H9 (cell line): ENCODE measurements at regions not wholly inside any gene's neighbourhood (a gene's known extent, or its start where the extent isn't known, plus 50 kb on each side); places are given as distances from the start of the nearest gene placed in this dataset.

Experiments used
- DNase-seq: peaks from one replicate; pipeline ENCODE4 v3.0.0-alpha.2; 2017
- H2AFZ ChIP-seq: one replicate; pipeline ENCODE4 v1.6.1; 2013; ENCODE audit warnings: mild to moderate bottlenecking, low read length, control low read depth, moderate library complexity
- H2AK5ac ChIP-seq: 2 replicates; pipeline ENCODE4 v1.6.1; 2013; ENCODE audit warnings: low read length, control low read depth, mixed read lengths; ENCODE audit not compliant: insufficient read length
- H2BK120ac ChIP-seq: one replicate; pipeline ENCODE4 v1.6.1; 2013; ENCODE audit warnings: low read depth, mild to moderate bottlenecking, low read length, control low read depth, inconsistent platforms; ENCODE audit not compliant: poor library complexity, severe bottlenecking
- H2BK12ac ChIP-seq: 2 replicates; pipeline ENCODE4 v1.6.1; 2013; ENCODE audit warnings: low read length, control low read depth, mixed read lengths, low read depth; ENCODE audit not compliant: insufficient read length
- H2BK15ac ChIP-seq: 2 replicates; pipeline ENCODE4 v1.6.1; 2013; ENCODE audit warnings: low read depth, low read length, control low read depth
- H2BK20ac ChIP-seq: one replicate; pipeline ENCODE4 v1.6.1; 2013; ENCODE audit warnings: low read depth, mild to moderate bottlenecking, low read length, control low read depth, inconsistent platforms; ENCODE audit not compliant: poor library complexity, severe bottlenecking
- H2BK5ac ChIP-seq: 2 replicates; pipeline ENCODE4 v1.6.1; 2013; ENCODE audit warnings: low read length, control low read depth, mixed read lengths; ENCODE audit not compliant: insufficient read length
- H3K14ac ChIP-seq: 2 replicates; pipeline ENCODE4 v1.6.1; 2013; ENCODE audit warnings: low read length, control low read depth; ENCODE audit not compliant: insufficient read depth
- H3K18ac ChIP-seq: 2 replicates; pipeline ENCODE4 v1.6.1; 2013; ENCODE audit warnings: low read depth, mild to moderate bottlenecking, mixed read lengths, low read length, control low read depth; ENCODE audit not compliant: insufficient read length
- H3K23ac ChIP-seq: 2 replicates; pipeline ENCODE4 v1.6.1; 2013; ENCODE audit warnings: low read length, control low read depth, mixed read lengths, low read depth; ENCODE audit not compliant: insufficient read length
- H3K23me2 ChIP-seq: 2 replicates; pipeline ENCODE4 v1.6.1; 2013; ENCODE audit warnings: low read depth, mild to moderate bottlenecking, mixed read lengths, low read length, control low read depth; ENCODE audit not compliant: insufficient read length, poor library complexity, severe bottlenecking
- H3K27ac ChIP-seq: 2 replicates; pipeline ENCODE4 v1.5.1; 2013; ENCODE audit warnings: low read length, control low read depth, mixed read lengths, low read depth; ENCODE audit not compliant: insufficient read length
- H3K27me3 ChIP-seq: 2 replicates; pipeline ENCODE4 v1.6.1; 2013; ENCODE audit warnings: low read length, control low read depth, inconsistent platforms; ENCODE audit not compliant: insufficient read depth
- H3K4ac ChIP-seq: 2 replicates; pipeline ENCODE4 v1.6.1; 2013; ENCODE audit warnings: low read depth, mild to moderate bottlenecking, control low read depth, inconsistent platforms, low read length, moderate library complexity
- H3K4me1 ChIP-seq: 2 replicates; pipeline ENCODE4 v1.6.1; 2013; ENCODE audit warnings: low read length, control low read depth, inconsistent platforms; ENCODE audit not compliant: insufficient read depth
- H3K4me2 ChIP-seq: 2 replicates; pipeline ENCODE4 v1.6.1; 2013; ENCODE audit warnings: low read length, control low read depth, mixed read lengths; ENCODE audit not compliant: insufficient read length, insufficient read depth
- H3K56ac ChIP-seq: 2 replicates; pipeline ENCODE4 v1.6.1; 2013; ENCODE audit warnings: low read depth, mild to moderate bottlenecking, mixed read lengths, low read length, control low read depth; ENCODE audit not compliant: insufficient read length
- H3K79me1 ChIP-seq: 2 replicates; pipeline ENCODE4 v1.6.1; 2013; ENCODE audit warnings: low read depth, mild to moderate bottlenecking, moderate library complexity, low read length, control low read depth, inconsistent platforms; ENCODE audit not compliant: insufficient read depth, poor library complexity, severe bottlenecking
- H3K79me2 ChIP-seq: 2 replicates; pipeline ENCODE4 v1.6.1; 2013; ENCODE audit warnings: low read length, control low read depth, inconsistent platforms; ENCODE audit not compliant: insufficient read depth
- H3K9ac ChIP-seq: 2 replicates; pipeline ENCODE4 v1.6.1; 2013; ENCODE audit warnings: low read length, control low read depth, mixed read lengths; ENCODE audit not compliant: insufficient read length; ENCODE audit errors: extremely low read depth
- H3K9me3 ChIP-seq: one replicate; pipeline ENCODE4 v1.6.1; 2013; ENCODE audit warnings: low read depth, low read length, inconsistent platforms; ENCODE audit not compliant: control insufficient read depth
- H3T11ph ChIP-seq: one replicate; pipeline ENCODE4 v1.6.1; 2013; ENCODE audit warnings: mild to moderate bottlenecking, low read length, control low read depth, inconsistent platforms
- H4K20me1 ChIP-seq: one replicate; pipeline ENCODE4 v1.6.1; 2013; ENCODE audit not compliant: control insufficient read depth, insufficient read length, insufficient read depth
- H4K5ac ChIP-seq: 2 replicates; pipeline ENCODE4 v1.6.1; 2013; ENCODE audit warnings: low read depth, mild to moderate bottlenecking, mixed read lengths, low read length, control low read depth; ENCODE audit not compliant: insufficient read length
- H4K8ac ChIP-seq: replicated peaks from 2 replicates; pipeline ENCODE4 v1.6.1; 2013; ENCODE audit warnings: low read length, control low read depth, mixed read lengths, low read depth; ENCODE audit not compliant: insufficient read length
- H4K91ac ChIP-seq: 2 replicates; pipeline ENCODE4 v1.6.1; 2013; ENCODE audit warnings: low read depth, mild to moderate bottlenecking, moderate library complexity, mixed read lengths, low read length, control low read depth; ENCODE audit not compliant: insufficient read length
- H3K27ac Mint-ChIP-seq, 3 experiments: 2 replicates in 2 of 3; 3 replicates in 1 of 3; pipeline ENCODE4 v1.8.0; 2020 to 2021; ENCODE audit warnings: mixed read lengths in 3 of 3, mild to moderate bottlenecking in 1 of 3, moderate library complexity in 1 of 3
- H3K27me3 Mint-ChIP-seq: 2 replicates; pipeline ENCODE4 v1.8.0; 2021; ENCODE audit warnings: low read depth, mild to moderate bottlenecking, moderate library complexity, mixed read lengths
- H3K36me3 Mint-ChIP-seq, 3 experiments: 2 replicates in 2 of 3; 3 replicates in 1 of 3; pipeline ENCODE4 v1.8.0; 2020 to 2021; ENCODE audit warnings: low read depth in 3 of 3, mixed read lengths in 3 of 3; ENCODE audit not compliant: insufficient read depth in 1 of 3
- H3K4me1 Mint-ChIP-seq, 2 experiments: 2 replicates each; pipeline ENCODE4 v1.8.0; 2020; ENCODE audit warnings: mixed read lengths in 2 of 2
- H3K4me3 Mint-ChIP-seq, 2 experiments: 2 replicates in 1 of 2; 3 replicates in 1 of 2; pipeline ENCODE4 v1.8.0; 2020 to 2021; ENCODE audit warnings: mild to moderate bottlenecking in 2 of 2, mixed read lengths in 2 of 2, moderate library complexity in 1 of 2
- H3K9me3 Mint-ChIP-seq, 2 experiments: 2 replicates in 1 of 2; 3 replicates in 1 of 2; pipeline ENCODE4 v1.8.0; 2020; ENCODE audit warnings: mild to moderate bottlenecking in 2 of 2, mixed read lengths in 2 of 2, moderate library complexity in 1 of 2
- CTCF ChIP-seq: fragments of 200-600 bp; sonication (generic); conservative IDR thresholded peaks from 3 replicates; pipeline ENCODE4 v1.8.0; 2021; ENCODE audit warnings: antibody characterized with exemption, mild to moderate bottlenecking
- WGBS: extraction: QIAGEN DNeasy Blood & Tissue Kit; methylation state at CpG from one replicate; pipeline ENCODE4 v1.1.7; 2013; ENCODE audit warnings: missing lambda C conversion rate, low lambda C conversion rate, mixed read lengths; ENCODE audit not compliant: insufficient read length; ENCODE audit errors: extremely low coverage; 5-methylcytosine and 5-hydroxymethylcytosine counted together

DNA sequence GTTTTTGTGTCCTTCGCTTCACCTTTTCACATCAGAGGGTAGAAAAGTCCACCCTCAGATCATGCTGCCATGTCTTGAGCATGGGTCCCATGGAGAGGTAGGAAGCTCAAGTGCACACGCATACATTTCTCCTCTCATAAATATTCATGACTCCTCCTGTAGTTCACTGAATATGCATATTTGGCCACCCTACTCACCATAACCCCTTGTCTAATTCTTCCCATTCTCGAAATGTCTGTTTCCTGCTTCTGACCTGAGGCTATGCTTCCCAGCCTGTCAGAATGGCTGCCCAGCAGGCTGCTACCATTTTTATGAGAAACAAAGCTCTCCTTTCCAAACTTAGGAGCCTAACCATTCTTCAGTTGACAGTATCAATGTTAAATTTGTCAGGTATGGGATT is 86.5 kb downstream of the ADRA2C start:
- Mint-ChIP-seq H3K4me1 (peaks cover 40 to 54% of the 10 kb centered on the region in 2 experiments), H3K27ac (no peak overlapping the region), H3K36me3 (peaks cover 13 to 15% (median 15%) of the 10 kb centered on the region in 3 experiments; a peak in 6 of 7 replicates), H3K27me3 (peaks cover 43% of the 10 kb centered on the region), H3K9me3 (peaks cover 10 to 21% of the 10 kb centered on the region in 2 experiments), H3K4me3 (no peak overlapping the region)
- no peak for TF ChIP-seq CTCF
- no peaks in the 10 kb centered on the region for H3K9me3 ChIP-seq
- H2BK15ac ChIP-seq = no peak overlapping the region
- no peak overlapping the region for H2AFZ ChIP-seq
- no peak overlapping the region for H3K14ac ChIP-seq
- no peak for DNase-seq
- H2BK120ac ChIP-seq = no peak overlapping the region
- H4K8ac ChIP-seq = no peak overlapping the region
- no peak overlapping the region for H2BK5ac ChIP-seq
- peaks cover 13% of the 10 kb centered on the region for H3K4me1 ChIP-seq
- no peak overlapping the region for H3K18ac ChIP-seq
- H2AK5ac ChIP-seq = no peak overlapping the region
- no peak overlapping the region for H3K4me2 ChIP-seq
- H3T11ph ChIP-seq = no peak overlapping the region
- H3K23ac ChIP-seq = no peak overlapping the region
- H3K27me3 ChIP-seq = no peaks in the 10 kb centered on the region
- H2BK12ac ChIP-seq = no peak overlapping the region
- H3K79me2 ChIP-seq = no peaks in the 10 kb centered on the region
- H4K91ac ChIP-seq = no peak overlapping the region
- H2BK20ac ChIP-seq = no peak overlapping the region
- no peak overlapping the region for H3K4ac ChIP-seq
- no CpG with 5 or more reads among the region's 3 CpGs for WGBS
- H4K20me1 ChIP-seq = no peaks in the 10 kb centered on the region
- H3K56ac ChIP-seq = no peak overlapping the region
- no peak overlapping the region for H4K5ac ChIP-seq
- no peak overlapping the region for H3K9ac ChIP-seq
- no peaks in the 10 kb centered on the region for H3K23me2 ChIP-seq
- H3K79me1 ChIP-seq = no peaks in the 10 kb centered on the region
- no peak overlapping the region for H3K27ac ChIP-seq
